ENCODE measurements at regions not wholly inside any gene's neighbourhood (a gene's known extent, or its start where the extent isn't known, plus 50 kb on each side); places are given as distances from the start of the nearest gene placed in this dataset.

DNA sequence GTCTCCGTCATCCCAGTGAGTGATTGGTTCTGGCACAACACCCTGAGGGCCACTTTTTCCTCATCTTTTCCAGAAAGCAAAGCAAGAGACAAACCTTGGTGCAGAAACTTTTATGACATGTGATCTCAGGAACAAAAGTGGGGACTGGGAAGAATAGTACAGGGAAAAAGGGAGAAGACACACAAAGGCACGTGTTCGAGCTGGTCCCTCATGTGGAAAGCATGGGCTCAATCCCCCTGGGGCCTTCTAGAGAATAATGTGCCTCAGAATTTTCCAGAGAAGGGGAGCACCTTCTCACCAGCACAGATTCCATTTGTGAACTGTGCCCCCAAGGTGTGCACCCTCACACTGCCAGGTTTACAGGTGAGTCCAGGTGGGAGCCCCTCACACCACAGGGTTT, 312.6 kb downstream of the FBXO15 start:
- H3K27ac ChIP-seq, result no peak overlapping the region
- ChIA-PET POLR2A (ENCODE audit: low non-redundant PET) (no interaction called here), CTCF (no interaction called here)
- TF ChIP-seq, protein P1, sequence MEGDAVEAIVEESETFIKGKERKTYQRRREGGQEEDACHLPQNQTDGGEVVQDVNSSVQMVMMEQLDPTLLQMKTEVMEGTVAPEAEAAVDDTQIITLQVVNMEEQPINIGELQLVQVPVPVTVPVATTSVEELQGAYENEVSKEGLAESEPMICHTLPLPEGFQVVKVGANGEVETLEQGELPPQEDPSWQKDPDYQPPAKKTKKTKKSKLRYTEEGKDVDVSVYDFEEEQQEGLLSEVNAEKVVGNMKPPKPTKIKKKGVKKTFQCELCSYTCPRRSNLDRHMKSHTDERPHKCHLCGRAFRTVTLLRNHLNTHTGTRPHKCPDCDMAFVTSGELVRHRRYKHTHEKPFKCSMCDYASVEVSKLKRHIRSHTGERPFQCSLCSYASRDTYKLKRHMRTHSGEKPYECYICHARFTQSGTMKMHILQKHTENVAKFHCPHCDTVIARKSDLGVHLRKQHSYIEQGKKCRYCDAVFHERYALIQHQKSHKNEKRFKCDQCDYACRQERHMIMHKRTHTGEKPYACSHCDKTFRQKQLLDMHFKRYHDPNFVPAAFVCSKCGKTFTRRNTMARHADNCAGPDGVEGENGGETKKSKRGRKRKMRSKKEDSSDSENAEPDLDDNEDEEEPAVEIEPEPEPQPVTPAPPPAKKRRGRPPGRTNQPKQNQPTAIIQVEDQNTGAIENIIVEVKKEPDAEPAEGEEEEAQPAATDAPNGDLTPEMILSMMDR (conservative IDR thresholded peaks at IDR 0.05; ENCODE audit: low read depth), result no peak
- DNase-seq (ENCODE audit: low spot score), result no peak

DNA sequence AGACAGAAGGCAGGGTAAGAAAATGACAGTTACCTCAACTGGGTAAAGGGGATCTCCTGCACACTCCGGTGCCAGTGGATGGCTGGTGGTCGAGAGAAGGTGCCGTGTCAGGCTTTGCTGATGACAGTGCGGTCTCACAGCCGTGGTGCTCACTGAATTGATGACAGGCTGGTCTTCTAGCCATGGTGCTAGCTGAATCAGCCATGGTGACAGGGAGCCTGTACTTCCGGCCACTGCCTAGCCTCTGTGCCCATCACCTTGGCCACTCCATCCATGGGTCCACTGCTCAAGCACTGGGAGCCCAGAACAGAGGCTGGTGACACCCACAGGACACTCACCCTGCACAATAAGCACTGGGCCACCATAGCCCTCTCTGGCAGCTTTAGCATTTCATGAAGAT, 315.9 kb downstream of the FBXO15 start:
- TF ChIP-seq, protein P1 (conservative IDR thresholded peaks at IDR 0.05; ENCODE audit: low read depth), result no peak
- ChIA-PET CTCF (no interaction called here), POLR2A (ENCODE audit: low non-redundant PET) (no interaction called here)
- H3K27ac ChIP-seq, result no peak overlapping the region
- no peak for DNase-seq (ENCODE audit: low spot score)

DNA sequence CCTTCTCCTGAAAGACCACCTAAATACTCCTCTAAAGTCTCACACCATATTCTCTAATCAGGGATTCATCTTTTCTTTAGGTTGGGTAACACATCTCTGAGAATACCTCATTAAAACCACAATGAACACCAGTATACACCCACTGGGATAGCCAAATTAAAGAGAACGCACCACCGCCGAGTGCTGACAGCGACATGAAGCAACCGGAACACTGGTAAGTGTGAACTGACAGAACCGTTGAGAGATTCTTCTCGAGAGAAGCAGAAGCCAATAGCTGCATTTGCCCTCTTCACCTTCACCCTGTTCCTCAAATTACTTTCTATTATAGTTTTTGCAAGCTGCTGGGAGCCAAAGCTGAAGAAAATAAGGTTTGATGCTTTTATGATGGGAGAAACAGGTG, 318.5 kb downstream of the FBXO15 start:
- ChIA-PET POLR2A (ENCODE audit: low non-redundant PET) (no interaction called here), CTCF (no interaction called here)
- TF ChIP-seq, protein P1 (conservative IDR thresholded peaks at IDR 0.05; ENCODE audit: low read depth), result no peak
- H3K27ac ChIP-seq, result no peak overlapping the region
- DNase-seq (ENCODE audit: low spot score), result no peak

DNA sequence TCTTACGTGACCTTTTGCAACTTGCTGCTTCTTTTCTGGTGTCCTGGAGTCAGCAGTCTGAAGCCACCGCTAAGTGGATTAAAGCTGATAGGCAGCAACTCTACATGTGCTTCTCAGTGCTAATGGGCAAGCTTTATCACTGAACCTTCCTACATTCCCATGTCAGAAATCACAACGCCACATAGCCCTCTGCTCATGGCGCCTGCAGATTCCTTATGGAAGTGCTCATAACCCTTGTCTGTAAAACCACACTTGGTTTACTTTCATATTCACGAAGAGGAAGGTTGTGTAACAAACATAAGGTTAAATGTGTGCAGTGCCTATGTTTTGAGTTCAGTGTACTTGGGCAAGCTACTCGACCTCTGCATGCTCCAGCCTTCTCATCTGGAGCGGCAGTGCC, 319.8 kb downstream of the FBXO15 start:
- ChIA-PET POLR2A (ENCODE audit: low non-redundant PET) (no interaction called here), CTCF (interaction anchor here (1.1 kb wide), 1 partner anchor 38 kb away, joined by 3 read pairs; no protein-coding TSS in a partner anchor)
- no peak overlapping the region for H3K27ac ChIP-seq
- TF ChIP-seq, protein P1 (conservative IDR thresholded peaks at IDR 0.05; ENCODE audit: low read depth), result no peak
- no peak for DNase-seq (ENCODE audit: low spot score)

DNA sequence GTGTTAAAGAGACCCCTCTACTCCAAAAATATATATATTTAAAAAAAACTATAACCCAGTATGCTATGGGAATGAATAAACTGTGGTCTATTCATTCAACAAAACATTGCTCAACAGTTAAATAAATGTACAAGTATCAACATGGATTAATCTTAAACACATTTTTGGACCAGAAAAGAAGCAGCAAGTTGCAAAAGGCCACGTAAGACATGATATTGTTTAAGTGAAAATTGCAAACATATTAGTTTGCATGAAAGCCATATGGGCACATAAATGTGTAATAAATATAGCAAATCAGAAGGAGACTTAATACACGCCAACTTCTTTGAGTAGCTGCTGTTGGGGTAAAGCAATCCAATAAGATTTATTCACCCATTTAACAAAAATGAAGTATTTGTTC, 321.5 kb downstream of the FBXO15 start:
- ChIA-PET POLR2A (ENCODE audit: low non-redundant PET) (no interaction called here), CTCF (interaction anchor here (0.7 kb wide), 1 partner anchor 13 kb away, joined by 4 read pairs; no protein-coding TSS in a partner anchor)
- TF ChIP-seq, protein P1 (conservative IDR thresholded peaks at IDR 0.05; ENCODE audit: low read depth), result no peak
- no peak for DNase-seq (ENCODE audit: low spot score)
- no peak overlapping the region for H3K27ac ChIP-seq

DNA sequence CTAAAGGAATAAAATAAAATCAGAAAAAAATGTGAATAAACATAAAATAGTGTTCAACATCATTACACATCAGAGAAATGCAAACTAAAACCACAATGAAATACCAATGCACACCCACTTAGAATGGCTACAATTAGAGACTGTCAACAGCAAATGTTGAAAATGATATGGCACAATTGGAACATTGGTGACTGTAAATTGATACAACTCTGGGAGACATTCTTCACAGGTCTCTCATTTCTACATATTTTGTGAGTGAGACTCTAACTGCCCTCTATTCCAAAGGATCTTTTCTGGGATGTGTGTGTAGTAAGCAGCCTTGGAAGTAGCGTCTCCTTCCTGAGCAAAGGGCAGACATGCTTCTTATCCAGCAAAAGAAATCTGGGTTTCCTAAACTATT, 323.0 kb downstream of the FBXO15 start:
- POLR2A ChIA-PET (ENCODE audit: low non-redundant PET), result no interaction called here

More for the DNA sequence above, 323.0 kb downstream of the FBXO15 start:
- TF ChIP-seq, protein P1 (conservative IDR thresholded peaks at IDR 0.05; ENCODE audit: low read depth), result no peak
- DNase-seq (ENCODE audit: low spot score), result no peak
- H3K27ac ChIP-seq, result no peak overlapping the region
- CTCF ChIA-PET, result interaction anchor here (0.6 kb wide), 1 partner anchor 1060 kb away, joined by 3 read pairs; no protein-coding TSS in a partner anchor

All from RWPE1 (cell line).